Astrocyte of the spinal cord (primary cell): ENCODE measurements at regions not wholly inside any gene's neighbourhood (a gene's known extent, or its start where the extent isn't known, plus 50 kb on each side); places are given as distances from the start of the nearest gene placed in this dataset.

Experiments used
- DNase-seq: peaks from one replicate; pipeline ENCODE4 v3.0.0; 2011; ENCODE audit warnings: low read depth, low spot score
- H3K4me3 ChIP-seq: 2 replicates; pipeline ENCODE4 v1.5.1; 2011; ENCODE audit warnings: low read depth, mild to moderate bottlenecking, low read length, moderate library complexity
- in situ Hi-C: cut with HindIII; loops from 2 replicates; pipeline ENCODE4 v1.10.0; 2017; ENCODE audit warnings: low sequenced_read_pairs
- TF ChIP-seq, protein P1 (sequence below): IDR thresholded peaks from 2 replicates; pipeline ENCODE4 v1.5.1; 2012; ENCODE audit warnings: low read depth, mild to moderate bottlenecking, low read length, inconsistent platforms

DNA sequence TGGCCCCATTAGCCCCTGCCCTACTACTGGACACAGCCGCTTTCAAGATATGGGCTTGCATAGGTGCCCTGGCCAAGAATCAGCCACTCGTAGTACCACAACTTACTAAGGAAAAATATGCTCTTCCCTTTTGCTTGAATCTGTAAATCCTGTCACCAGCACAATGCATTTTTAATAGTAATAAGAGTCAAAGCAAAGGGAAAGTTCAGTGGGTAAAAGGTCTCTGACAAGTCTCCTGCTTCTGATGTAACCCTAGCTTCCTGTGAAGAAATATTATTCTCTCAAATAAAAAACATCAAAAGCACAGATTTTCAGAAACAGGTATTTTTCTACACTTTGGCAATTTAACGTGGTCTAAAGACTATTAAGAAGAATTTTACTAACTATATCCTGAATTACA lies 373.8 kb downstream of the GJA1 start:
- no peak for DNase-seq

DNA sequence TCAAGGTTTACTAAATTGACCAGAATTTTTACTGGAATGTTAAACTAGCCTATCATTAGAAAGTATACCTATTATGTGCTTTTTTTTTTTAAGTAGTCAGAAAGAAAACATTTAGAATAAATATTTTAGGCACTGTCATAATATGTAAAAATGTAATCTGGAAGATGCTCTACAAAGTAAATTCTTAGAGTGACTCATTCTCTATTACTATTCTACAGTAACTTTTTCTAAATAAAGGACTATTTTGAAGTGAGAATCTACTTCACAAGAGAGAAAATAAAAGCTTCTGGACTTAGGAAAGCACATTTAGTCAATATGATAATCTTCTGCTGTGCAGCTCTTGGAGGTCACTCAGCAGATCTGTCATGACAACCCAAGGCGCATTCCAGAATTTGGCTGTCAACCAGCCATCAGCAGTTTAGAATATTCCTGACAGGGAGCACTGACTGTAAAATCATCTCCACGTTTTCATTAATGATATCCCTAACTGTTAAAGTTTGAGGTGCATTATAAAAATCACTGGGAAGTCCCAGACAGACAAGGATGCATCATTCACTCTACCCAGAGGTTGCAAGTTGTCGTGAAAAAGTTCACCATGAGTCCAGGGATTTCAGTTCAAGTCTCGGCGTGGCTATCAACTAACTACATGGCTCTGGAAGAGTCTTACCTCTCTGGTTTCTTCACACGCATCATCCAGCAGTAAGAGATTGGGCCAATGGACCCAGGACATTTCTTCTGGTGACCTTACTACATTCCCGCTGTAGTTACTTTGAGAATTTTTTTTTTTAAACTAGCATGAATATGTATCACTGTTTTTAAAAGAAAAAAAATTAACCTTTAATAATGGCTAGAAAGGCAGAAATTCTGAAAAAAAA lies 374.9 kb downstream of the GJA1 start:
- in situ Hi-C loops: no loop called here
- TF ChIP-seq, protein P1, sequence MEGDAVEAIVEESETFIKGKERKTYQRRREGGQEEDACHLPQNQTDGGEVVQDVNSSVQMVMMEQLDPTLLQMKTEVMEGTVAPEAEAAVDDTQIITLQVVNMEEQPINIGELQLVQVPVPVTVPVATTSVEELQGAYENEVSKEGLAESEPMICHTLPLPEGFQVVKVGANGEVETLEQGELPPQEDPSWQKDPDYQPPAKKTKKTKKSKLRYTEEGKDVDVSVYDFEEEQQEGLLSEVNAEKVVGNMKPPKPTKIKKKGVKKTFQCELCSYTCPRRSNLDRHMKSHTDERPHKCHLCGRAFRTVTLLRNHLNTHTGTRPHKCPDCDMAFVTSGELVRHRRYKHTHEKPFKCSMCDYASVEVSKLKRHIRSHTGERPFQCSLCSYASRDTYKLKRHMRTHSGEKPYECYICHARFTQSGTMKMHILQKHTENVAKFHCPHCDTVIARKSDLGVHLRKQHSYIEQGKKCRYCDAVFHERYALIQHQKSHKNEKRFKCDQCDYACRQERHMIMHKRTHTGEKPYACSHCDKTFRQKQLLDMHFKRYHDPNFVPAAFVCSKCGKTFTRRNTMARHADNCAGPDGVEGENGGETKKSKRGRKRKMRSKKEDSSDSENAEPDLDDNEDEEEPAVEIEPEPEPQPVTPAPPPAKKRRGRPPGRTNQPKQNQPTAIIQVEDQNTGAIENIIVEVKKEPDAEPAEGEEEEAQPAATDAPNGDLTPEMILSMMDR: no peak
- DNase-seq: no peak
- no peak overlapping the region for H3K4me3 ChIP-seq

More for the DNA sequence above, 373.8 kb downstream of the GJA1 start:
- TF ChIP-seq, protein P1: no peak
- no peak overlapping the region for H3K4me3 ChIP-seq
- in situ Hi-C loops: no loop called here

DNA sequence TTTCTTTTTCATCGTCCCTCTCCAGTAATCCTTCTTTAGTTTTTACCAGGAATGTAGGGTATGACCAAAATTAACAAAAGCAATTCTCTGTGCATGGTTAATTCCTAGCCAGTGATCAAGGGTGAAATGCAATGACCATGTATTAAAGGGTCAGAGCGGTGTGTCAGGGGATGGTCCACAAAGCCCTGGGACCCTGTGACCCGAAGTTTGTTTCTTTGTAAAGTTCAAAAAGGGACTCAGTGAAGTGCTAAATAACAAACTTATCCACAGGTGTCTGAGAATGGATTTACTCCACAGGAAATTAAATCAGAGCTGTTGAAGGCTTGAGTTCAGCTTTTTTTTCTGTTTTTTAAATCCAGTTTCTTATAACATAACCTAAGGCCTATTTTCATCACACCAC lies 375.7 kb downstream of the GJA1 start:
- no peak overlapping the region for H3K4me3 ChIP-seq
- no peak for DNase-seq
- in situ Hi-C loops: no loop called here
- TF ChIP-seq, protein P1: no peak

DNA sequence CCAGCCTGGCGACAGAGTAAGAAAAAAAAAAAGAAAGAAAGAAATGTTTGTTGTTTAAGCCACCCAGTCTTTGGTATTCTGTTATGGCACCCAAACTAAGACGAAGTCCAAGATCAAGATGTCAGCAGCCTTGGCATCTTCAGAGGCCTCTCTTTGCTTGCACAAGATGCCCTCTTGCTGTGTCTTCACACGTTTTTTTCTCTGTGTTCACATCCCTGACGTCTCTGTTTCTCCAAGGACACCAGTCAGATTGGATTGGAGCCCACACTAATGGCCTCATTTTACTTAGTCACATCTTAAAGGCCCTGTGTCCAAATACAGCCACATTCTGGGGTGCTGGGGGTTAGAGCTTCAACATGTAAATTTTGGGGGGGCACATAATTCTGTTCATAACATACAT lies 380.9 kb downstream of the GJA1 start:
- H3K4me3 ChIP-seq: no peak overlapping the region
- in situ Hi-C loops: no loop called here
- DNase-seq: no peak
- TF ChIP-seq, protein P1: no peak

DNA sequence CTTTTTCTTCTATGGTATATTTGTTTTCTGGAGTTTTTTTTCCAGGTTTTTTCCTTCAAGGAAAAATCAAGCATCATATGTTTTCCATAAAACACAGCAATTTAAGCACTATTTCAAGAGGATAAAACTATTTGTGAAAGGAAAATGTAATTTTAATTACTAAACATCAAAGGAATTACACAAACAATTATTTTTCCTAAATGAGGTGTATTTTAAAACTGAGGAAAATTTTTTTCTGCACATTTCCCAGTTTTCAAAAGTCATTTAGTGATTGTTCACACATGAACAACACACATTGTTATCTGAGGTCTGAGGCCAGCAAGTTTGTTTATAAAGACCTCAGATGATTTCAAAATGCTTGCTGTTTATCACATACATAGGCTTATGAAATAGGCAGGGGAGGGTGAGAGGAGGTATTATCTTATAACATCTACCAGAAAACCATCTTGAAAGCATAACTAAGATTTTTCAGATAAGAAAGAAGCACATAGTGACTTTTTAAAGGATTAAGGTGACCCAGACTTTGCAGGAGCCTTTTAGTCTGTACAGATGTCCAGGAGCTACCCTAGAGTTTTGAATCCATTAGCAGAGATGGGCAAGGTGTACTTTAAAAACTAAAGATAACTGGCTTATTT lies 381.6 kb downstream of the GJA1 start:
- no peak for DNase-seq
- TF ChIP-seq, protein P1: no peak
- H3K4me3 ChIP-seq: no peak overlapping the region
- in situ Hi-C loops: no loop called here

DNA sequence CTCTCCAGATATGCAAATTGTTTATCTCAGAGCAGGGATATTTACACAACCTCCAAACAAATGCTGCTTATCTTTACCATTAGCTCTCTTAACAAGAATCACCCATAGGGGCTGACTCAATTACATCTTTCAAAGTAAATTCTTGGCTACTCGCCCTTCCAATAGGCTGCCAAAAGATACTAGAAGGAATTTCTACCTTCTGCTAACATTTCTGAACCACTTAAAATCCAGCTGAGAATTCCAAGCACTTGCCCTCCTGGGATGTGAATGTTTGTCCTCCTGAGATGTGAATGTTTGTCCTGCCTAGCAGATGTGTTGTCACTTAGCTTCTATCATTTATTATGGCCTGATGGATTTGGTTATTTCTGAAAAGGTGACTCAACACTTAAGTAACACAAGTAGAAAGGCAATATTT lies 388.0 kb downstream of the GJA1 start:
- DNase-seq: peak; percentile 78
- TF ChIP-seq, protein P1: no peak

More for the DNA sequence above, 388.0 kb downstream of the GJA1 start:
- in situ Hi-C loops: no loop called here
- H3K4me3 ChIP-seq: no peak overlapping the region
